Activated CD4-positive, alpha-beta T cell treated with anti-CD3 and anti-CD28 coated beads, Interleukin-2, amount 10 ng/mL, durations not matched to agents 7 days and 5 days (primary cell): ENCODE measurements at regions not wholly inside any gene's neighbourhood (a gene's known extent, or its start where the extent isn't known, plus 50 kb on each side); places are given as distances from the start of the nearest gene placed in this dataset.

Experiments used
- CTCF ChIA-PET: fragments of 350-600 bp; sonication (Branson Sonifier 250); formaldehyde crosslinking; loops from one replicate; lab custom pipeline; 2021; ENCODE audit warnings: antibody characterized with exemption; lab: Charles Lee
- POLR2A ChIA-PET: fragments of 350-600 bp; sonication (Branson Sonifier 250); formaldehyde crosslinking; loops from one replicate; lab custom pipeline; 2021; ENCODE audit warnings: antibody characterized with exemption; lab: Charles Lee
- DNase-seq: peaks from one replicate; pipeline ENCODE4 v3.0.0-alpha.2; 2020
- H3K27ac Mint-ChIP-seq: one replicate; pipeline ENCODE4 v1.8.0; 2021; ENCODE audit warnings: mild to moderate bottlenecking, moderate library complexity, mixed read lengths
- H3K27me3 Mint-ChIP-seq: one replicate; pipeline ENCODE4 v1.8.0; 2021; ENCODE audit warnings: mixed read lengths
- H3K36me3 Mint-ChIP-seq: one replicate; pipeline ENCODE4 v1.8.0; 2021; ENCODE audit warnings: low read depth, mixed read lengths
- H3K4me1 Mint-ChIP-seq: one replicate; pipeline ENCODE4 v1.8.0; 2021; ENCODE audit warnings: mixed read lengths
- H3K4me3 Mint-ChIP-seq: one replicate; pipeline ENCODE4 v1.8.0; 2021; ENCODE audit warnings: mild to moderate bottlenecking, moderate library complexity, mixed read lengths
- H3K9me3 Mint-ChIP-seq: one replicate; pipeline ENCODE4 v1.8.0; 2021; ENCODE audit warnings: mixed read lengths

DNA sequence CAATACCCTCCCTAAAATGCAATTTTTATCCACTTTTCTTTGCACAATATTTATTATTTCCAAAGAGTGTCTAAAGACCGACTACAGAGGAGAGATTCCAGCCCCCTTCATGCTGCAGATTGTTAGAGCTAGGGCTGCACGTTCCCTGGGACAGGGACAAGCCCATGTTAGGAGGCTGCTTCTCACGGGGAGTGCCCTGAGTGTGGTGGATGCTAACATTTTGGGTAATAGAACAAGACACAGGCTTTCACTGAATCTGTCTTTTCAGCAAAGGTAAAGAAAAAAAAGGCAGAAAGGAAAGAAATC, 125.4 kb downstream of the RIPK4 start:
- DNase-seq, result no peak
- ChIA-PET POLR2A (no interaction called here), CTCF (interaction anchor here (0.7 kb wide), 1 partner anchor 1036 kb away, joined by 4 read pairs; no protein-coding TSS in a partner anchor)
- no peaks in the 10 kb centered on the region for H3K9me3 Mint-ChIP-seq
- no peak overlapping the region for H3K27ac Mint-ChIP-seq
- H3K27me3 Mint-ChIP-seq, result peaks cover 37% of the 10 kb centered on the region
- H3K4me1 Mint-ChIP-seq, result no peaks in the 10 kb centered on the region
- H3K36me3 Mint-ChIP-seq, result no peaks in the 10 kb centered on the region
- H3K4me3 Mint-ChIP-seq, result no peak overlapping the region

DNA sequence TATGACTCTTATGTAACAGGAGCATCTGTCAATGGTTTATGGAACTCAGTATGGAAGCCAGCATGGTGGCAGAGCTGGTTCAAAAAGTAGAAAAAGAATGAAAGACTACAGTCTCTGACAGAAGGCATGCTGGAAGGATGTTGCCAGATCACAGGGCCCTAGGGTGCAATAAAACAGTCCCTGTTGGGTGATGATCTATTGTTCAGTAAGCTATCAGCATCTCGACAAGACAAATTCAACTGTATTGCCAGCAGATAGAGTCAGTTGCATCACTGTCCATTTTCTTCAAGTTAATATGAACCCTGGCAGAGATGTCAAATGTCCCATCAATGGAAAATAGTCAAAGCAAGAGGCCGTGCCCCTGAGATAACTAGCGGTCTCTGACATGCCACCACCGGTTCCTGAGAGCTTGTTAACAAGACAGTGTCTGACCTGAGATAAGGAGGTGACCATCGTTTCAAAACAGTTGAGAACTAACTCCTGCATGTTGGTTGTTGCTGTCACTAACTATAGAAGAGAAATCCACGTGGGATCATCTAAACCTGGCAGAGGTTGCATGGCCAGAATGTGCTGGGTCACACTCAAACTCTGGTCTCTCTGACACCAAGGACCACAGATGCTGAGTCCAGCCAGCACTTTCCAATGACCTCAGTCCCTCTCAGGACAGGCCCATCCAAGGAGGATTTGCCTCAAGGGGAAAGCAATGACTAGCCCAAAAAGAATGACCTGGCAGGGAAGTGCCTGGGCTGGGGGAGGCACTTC, 125.9 kb downstream of the RIPK4 start:
- ChIA-PET CTCF (no interaction called here), POLR2A (no interaction called here)
- H3K9me3 Mint-ChIP-seq, result no peaks in the 10 kb centered on the region
- H3K27ac Mint-ChIP-seq, result no peak overlapping the region
- H3K27me3 Mint-ChIP-seq, result peaks cover 39% of the 10 kb centered on the region
- no peak for DNase-seq
- H3K36me3 Mint-ChIP-seq, result no peaks in the 10 kb centered on the region
- H3K4me3 Mint-ChIP-seq, result no peak overlapping the region
- no peaks in the 10 kb centered on the region for H3K4me1 Mint-ChIP-seq

DNA sequence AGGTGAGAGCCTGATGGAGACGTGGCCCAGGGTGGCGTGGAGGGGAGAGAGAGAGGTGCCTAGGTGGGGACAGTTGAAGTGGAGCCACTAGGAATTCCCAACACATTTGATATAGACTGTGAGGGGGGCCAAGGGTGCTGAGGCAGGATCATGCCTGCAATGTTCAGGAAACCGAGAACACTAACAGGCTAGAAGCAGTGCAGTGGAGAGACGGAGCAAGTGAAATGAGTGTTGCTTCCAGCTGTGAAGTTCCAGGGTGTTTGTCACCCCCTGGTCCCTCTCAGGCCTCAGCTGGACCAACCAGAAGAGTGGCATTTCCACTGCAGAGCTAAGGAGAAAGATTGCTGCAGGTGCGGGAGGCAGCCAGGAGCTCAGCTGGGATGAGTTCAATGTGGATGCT, 127.1 kb downstream of the RIPK4 start:
- Mint-ChIP-seq H3K27me3 (peaks cover 42% of the 10 kb centered on the region), H3K36me3 (no peaks in the 10 kb centered on the region), H3K27ac (no peak overlapping the region), H3K4me3 (no peak overlapping the region), H3K4me1 (no peaks in the 10 kb centered on the region), H3K9me3 (no peaks in the 10 kb centered on the region)
- no peak for DNase-seq
- ChIA-PET CTCF (no interaction called here), POLR2A (no interaction called here)

DNA sequence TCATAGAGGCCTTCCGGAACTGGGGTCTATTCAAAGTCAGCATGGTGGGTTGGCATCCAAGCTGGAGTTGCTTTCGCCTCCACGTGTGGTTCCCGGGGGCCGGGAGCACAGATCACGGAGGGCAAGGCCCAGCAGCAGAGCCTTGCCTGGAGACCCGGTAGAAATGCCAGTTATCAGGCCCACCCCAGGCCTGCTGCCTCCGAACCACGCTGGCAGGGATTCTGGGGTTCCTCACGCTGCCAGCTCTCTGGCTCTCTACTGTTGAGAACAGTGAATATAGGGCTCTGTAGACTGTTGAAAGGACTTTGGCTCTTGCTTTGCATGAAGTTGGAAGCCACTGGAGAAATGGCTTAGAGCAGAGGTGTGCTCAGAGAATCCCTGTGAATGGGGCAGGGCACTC, 127.5 kb downstream of the RIPK4 start:
- Mint-ChIP-seq H3K27ac (no peak overlapping the region), H3K9me3 (no peaks in the 10 kb centered on the region), H3K36me3 (no peaks in the 10 kb centered on the region), H3K4me3 (no peak overlapping the region), H3K4me1 (no peaks in the 10 kb centered on the region), H3K27me3 (peaks cover 39% of the 10 kb centered on the region)
- DNase-seq, result no peak
- ChIA-PET CTCF (no interaction called here), POLR2A (no interaction called here)

DNA sequence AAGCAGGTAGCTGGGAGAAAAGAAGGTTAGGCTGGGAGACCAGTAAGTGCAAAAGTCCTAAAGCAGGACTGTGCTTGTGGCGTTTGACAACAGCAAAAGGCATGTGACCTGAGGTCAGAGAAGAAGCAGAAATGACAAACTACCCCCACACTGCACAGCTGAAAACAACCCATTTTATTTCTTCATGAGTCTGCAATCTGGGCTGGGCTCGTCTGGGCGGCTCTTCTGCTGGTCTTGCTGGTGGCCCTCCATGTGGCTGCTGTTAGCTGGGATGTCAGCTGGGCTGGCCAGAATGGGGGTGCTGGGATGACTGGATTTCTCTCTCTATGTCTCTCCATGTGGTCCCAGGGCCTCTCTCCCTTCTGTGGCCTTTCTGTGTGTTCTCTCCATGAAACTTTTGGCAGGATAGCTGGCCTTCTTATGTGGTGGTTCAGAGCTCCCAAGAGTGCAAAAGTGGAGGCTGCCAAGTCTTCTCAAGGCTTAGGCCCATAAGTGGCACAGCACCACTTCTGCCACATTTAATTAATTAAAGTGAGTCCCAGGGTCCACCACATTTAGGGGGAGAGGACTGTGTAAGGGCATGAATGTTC, 128.6 kb downstream of the RIPK4 start:
- no peaks in the 10 kb centered on the region for H3K4me1 Mint-ChIP-seq
- no peak for DNase-seq
- ChIA-PET CTCF (no interaction called here), POLR2A (no interaction called here)
- no peak overlapping the region for H3K4me3 Mint-ChIP-seq
- H3K9me3 Mint-ChIP-seq, result no peaks in the 10 kb centered on the region
- H3K27me3 Mint-ChIP-seq, result peaks cover 33% of the 10 kb centered on the region
- H3K36me3 Mint-ChIP-seq, result no peaks in the 10 kb centered on the region
- no peak overlapping the region for H3K27ac Mint-ChIP-seq

DNA sequence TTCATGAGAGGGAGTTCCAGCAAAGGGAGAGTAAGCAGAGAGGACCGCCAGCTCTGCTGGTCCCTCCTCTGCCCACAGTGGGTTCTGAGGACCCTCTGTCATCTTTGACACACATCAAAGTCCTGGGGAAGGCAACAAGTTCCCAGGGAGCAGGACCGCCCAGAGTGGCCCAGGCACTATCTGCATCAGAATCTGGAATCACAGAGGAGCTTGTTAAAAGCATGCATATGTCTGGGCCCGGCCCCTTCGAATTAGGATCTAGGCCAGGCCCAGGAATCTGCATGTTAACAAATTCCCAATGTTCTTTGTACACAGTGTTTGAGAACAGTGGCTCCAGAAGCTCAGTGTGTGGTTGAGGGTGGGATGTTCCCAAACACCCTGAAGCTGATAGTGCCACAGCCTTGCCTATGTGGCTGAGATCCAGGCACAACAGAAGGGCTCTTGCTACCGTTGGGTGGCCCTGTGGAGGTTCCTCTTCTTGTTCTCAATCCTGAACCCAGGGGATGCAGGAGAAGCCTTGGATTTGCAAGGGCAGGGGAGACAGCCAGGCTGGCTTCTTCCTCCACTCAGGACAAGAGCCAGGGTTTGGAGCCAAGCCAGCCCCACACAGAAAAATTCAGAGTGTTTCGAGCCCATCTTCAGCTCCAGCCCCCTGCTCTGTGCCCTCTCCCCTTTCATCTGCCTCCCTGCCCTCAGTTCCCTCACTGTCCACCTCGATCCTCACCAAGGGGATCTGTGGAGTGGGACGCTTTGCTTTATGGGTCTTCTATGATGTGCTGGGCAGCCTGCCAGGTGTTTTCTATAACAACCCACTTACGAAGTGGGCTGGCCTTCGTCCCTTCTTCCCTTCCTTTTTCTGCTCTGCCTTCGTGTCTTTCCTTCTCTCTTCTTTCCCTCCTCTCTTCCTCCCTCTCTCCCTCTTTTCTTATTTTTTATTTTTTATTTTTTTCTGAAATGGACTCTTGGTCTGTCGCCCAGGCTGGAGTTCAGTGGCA, 129.0 kb upstream of the TMPRSS2 start:
- ChIA-PET POLR2A (no interaction called here), CTCF (no interaction called here)
- Mint-ChIP-seq H3K36me3 (no peaks in the 10 kb centered on the region), H3K27ac (no peak overlapping the region), H3K9me3 (no peaks in the 10 kb centered on the region), H3K27me3 (peaks cover 22% of the 10 kb centered on the region), H3K4me1 (no peaks in the 10 kb centered on the region), H3K4me3 (no peak overlapping the region)
- DNase-seq, result no peak

DNA sequence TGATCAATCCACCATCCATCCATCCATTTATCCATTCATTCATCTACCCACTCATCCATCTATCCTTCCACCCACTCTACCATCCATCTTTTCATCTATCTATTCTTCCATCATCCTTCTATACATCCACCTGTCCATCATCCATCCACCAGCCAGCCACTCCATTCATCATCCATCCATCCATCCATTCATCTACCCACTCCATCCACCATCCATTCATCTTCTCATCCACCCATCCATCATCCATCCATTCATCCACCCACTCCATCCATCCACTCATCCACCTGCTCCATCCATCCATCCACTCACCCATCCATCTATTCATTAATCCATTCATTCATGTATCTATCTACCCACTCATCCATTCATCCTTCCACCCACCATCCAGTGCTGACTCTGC, 127.9 kb upstream of the TMPRSS2 start:
- no peaks in the 10 kb centered on the region for H3K4me1 Mint-ChIP-seq
- no peak overlapping the region for H3K4me3 Mint-ChIP-seq
- peaks cover 17% of the 10 kb centered on the region for H3K27me3 Mint-ChIP-seq
- no peaks in the 10 kb centered on the region for H3K36me3 Mint-ChIP-seq
- H3K27ac Mint-ChIP-seq, result no peak overlapping the region
- DNase-seq, result no peak
- H3K9me3 Mint-ChIP-seq, result no peaks in the 10 kb centered on the region
- CTCF ChIA-PET, result no interaction called here
- POLR2A ChIA-PET, result no interaction called here

DNA sequence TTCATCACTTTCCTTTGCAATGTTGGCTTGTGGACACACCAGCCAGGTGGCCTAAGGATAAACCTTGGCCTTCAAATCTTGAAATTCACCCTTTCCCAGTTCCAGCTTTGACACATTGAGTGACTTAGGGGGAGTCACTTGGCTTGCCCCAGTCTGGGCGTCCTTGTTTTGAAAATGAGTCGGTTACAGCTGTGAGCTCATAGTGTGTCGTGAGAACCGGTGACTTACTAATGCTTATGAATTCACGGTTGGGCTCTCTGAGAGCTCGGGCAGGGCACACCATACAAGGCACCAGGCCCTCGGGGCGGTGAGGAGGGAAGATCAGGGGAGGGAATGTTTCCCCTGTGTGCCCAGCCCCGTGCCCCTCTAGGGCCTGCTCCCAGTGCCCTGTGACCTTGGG, 126.9 kb upstream of the TMPRSS2 start:
- no peak for DNase-seq
- ChIA-PET CTCF (no interaction called here), POLR2A (no interaction called here)
- no peak overlapping the region for H3K4me3 Mint-ChIP-seq
- no peak overlapping the region for H3K27ac Mint-ChIP-seq
- H3K27me3 Mint-ChIP-seq, result peaks cover 10% of the 10 kb centered on the region
- no peaks in the 10 kb centered on the region for H3K36me3 Mint-ChIP-seq
- H3K4me1 Mint-ChIP-seq, result no peaks in the 10 kb centered on the region
- H3K9me3 Mint-ChIP-seq, result no peaks in the 10 kb centered on the region

DNA sequence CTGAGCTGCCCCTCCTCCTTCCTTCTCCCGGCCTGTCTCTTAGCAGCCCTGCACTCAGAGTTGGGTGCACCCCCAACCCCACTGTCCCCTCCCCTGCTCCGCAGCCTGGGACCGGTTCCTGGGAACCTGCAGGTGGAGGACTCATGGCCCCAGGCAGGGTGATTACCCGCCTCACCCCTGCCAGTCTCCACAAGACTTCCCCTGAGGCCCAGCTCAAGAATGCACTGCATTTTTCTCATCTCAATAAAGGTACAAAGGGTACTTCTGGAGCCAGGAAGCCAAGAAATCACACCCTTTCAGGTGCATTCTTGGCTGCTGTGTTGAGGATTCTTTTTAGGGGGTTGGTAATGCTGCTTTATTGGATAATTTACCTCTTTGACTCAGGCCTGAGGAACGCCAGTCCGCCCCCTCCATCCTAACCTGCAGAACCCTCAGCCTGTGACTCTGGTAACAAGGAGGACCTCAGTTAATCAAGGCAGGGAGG, 126.3 kb upstream of the TMPRSS2 start:
- peaks cover 8% of the 10 kb centered on the region for H3K27me3 Mint-ChIP-seq
- H3K4me3 Mint-ChIP-seq, result no peak overlapping the region
- H3K9me3 Mint-ChIP-seq, result no peaks in the 10 kb centered on the region
- H3K36me3 Mint-ChIP-seq, result no peaks in the 10 kb centered on the region
- H3K27ac Mint-ChIP-seq, result no peak overlapping the region
- no peak for DNase-seq
- ChIA-PET CTCF (no interaction called here), POLR2A (no interaction called here)
- H3K4me1 Mint-ChIP-seq, result no peaks in the 10 kb centered on the region

DNA sequence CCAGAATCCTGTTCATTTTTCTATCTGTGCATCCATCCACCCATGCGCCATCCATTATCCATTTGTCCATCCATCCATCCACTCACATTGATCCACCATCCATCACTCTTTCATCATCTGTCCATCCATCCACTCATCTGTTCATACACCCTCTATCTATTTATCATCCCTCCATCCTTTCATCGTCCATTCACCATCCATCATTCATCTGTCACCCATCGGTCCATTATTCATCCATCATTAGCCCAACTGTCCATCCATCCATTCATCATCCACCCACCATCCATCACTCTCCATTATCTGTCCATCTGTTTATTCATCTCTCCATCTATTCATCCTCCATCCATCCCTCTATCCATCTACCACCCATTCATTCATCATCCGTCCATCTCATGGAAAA, 125.7 kb upstream of the TMPRSS2 start:
- ChIA-PET CTCF (interaction anchor here (0.6 kb wide), 1 partner anchor 42 kb away, joined by 3 read pairs; no protein-coding TSS in a partner anchor), POLR2A (no interaction called here)
- H3K9me3 Mint-ChIP-seq, result no peaks in the 10 kb centered on the region
- DNase-seq, result no peak
- H3K4me3 Mint-ChIP-seq, result no peak overlapping the region
- no peak overlapping the region for H3K27ac Mint-ChIP-seq
- no peaks in the 10 kb centered on the region for H3K36me3 Mint-ChIP-seq
- H3K4me1 Mint-ChIP-seq, result no peaks in the 10 kb centered on the region
- H3K27me3 Mint-ChIP-seq, result peaks cover 8% of the 10 kb centered on the region

DNA sequence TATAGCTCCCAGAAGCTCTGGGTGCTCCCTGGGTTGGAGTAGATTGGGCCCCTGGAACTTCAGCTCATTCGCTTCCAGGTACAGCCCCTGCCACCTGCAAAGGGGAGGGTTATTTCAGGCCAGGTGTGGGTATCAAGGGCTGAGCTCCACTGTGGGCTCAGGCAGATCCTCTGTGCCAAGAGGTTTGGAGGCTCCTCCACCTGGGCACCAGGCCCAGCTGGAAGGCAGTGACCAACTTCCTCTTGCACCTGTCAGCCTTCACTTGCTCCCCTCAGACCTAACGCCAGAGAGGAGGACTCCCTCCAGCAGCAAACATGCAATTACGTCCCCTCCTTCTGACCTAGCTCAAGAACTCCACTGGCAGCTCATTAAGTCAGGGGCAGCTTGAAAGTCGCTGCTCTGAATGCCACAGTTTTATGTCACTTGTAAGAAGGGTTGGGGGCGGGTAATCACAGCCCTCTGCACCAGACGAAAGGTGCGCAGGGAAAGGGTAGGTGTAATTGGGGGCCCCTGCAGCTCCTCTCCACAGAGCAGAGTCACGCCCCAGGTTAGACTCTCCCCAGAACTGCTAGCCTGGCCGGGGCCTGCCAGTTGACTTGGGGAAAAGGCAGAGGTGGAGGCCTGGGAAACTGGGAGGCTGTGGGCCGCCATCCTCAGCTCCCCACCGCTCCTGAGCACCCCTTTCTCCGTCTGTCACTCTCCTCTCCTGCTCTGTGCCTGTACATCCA, 125.0 kb upstream of the TMPRSS2 start:
- Mint-ChIP-seq H3K27ac (no peak overlapping the region), H3K4me1 (no peaks in the 10 kb centered on the region), H3K9me3 (no peaks in the 10 kb centered on the region), H3K36me3 (no peaks in the 10 kb centered on the region), H3K4me3 (no peak overlapping the region), H3K27me3 (peaks cover 7% of the 10 kb centered on the region)
- ChIA-PET CTCF (no interaction called here), POLR2A (no interaction called here)
- DNase-seq, result no peak

DNA sequence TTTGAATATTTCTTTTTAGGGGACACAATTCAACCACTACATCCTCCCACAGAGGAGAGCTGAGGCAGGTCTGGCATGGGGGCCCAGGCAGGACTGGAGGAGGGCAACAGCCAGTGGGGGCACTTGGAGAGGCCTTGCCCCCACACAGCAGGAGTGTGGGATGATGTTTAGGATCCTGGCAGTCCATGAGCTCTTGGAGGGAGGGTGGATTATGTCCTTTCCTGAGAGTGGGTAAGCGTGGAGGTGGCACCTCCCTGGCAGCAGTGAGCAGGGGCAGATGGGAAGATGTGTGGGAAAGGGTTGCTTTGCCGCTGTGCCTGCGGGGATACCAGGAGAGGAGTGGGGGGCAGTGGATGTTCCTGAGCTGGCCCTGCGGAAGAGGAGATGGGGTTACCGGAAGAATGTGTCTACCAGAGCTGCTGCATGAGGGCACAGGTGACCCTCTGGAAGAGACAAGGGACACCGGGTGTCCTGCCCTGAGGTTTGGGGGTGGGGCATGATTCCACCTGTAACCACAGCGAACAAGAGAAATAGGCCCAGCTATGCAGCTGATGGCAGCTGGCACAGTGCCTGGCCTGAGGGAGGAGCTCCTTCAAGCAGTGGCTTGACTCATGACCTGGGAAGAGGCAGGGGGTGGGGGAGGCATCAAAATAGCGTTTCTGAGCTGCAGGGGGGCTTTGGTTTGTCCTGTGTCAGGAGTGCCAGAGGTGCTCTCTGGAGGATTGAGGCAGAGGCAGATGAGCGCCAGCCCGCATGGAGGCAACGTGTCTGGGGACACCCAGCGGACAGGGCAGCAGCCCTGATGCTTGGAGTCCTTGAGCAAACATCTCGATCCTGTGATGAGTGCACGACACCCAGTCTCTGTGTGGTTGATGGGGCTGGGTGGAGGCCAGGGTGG, 123.9 kb upstream of the TMPRSS2 start:
- Mint-ChIP-seq H3K9me3 (no peaks in the 10 kb centered on the region), H3K36me3 (no peaks in the 10 kb centered on the region), H3K4me1 (no peaks in the 10 kb centered on the region), H3K27me3 (peaks cover 5% of the 10 kb centered on the region), H3K27ac (no peak overlapping the region), H3K4me3 (no peak overlapping the region)
- ChIA-PET POLR2A (no interaction called here), CTCF (interaction anchor here (0.5 kb wide), 1 partner anchor 498 kb away, joined by 3 read pairs; no protein-coding TSS in a partner anchor)
- no peak for DNase-seq
